Thyroid gland (tissue), 4 donors: ENCODE measurements at regions not wholly inside any gene's neighbourhood (a gene's known extent, or its start where the extent isn't known, plus 50 kb on each side); places are given as distances from the start of the nearest gene placed in this dataset.

Source experiments
- DNase-seq, 2 donors: peaks; one replicate each; pipeline ENCODE4 v3.0.0-alpha.2; 2019
- H3K27ac ChIP-seq, 3 donors: fragments of 200-600 bp; sonication (generic); 1 replicate in 2 of 3; 2 replicates in 1 of 3; pipeline ENCODE4 v1.5.1; 2016 to 2019; ENCODE audit warnings: mild to moderate bottlenecking in 1 of 3, moderate library complexity in 1 of 3
- H3K27me3 ChIP-seq: fragments of 200-600 bp; sonication (generic); one replicate; pipeline ENCODE4 v1.5.1; 2019
- H3K36me3 ChIP-seq, 2 donors: fragments of 200-600 bp; sonication (generic); one replicate each; pipeline ENCODE4 v1.5.1; 2016 to 2019
- H3K4me1 ChIP-seq, 2 donors: fragments of 200-600 bp; sonication (generic); one replicate each; pipeline ENCODE4 v1.5.1; 2017 to 2019
- H3K4me3 ChIP-seq, 3 donors: fragments of 200-600 bp; sonication (generic); replicated peaks in 1 of 3; 1 replicate in 2 of 3; 2 replicates in 1 of 3; pipeline ENCODE4 v1.5.1; 2016; ENCODE audit warnings: mild to moderate bottlenecking in 1 of 3
- H3K9me3 ChIP-seq: fragments of 200-600 bp; sonication (generic); one replicate; pipeline ENCODE4 v1.5.1; 2017
- CTCF ChIP-seq, 6 experiments: fragments of 200-600 bp in 3 of 6; fragments of 450-650 bp in 3 of 6; sonication (generic) in 3 of 6; IDR thresholded peaks; one replicate each; pipeline ENCODE4 v1.5.1; 2016 to 2019; ENCODE audit warnings: antibody characterized with exemption in 6 of 6, mild to moderate bottlenecking in 2 of 6, inconsistent platforms in 1 of 6, moderate library complexity in 1 of 6
- POLR2A ChIP-seq, 2 donors: fragments of 450-650 bp; IDR thresholded peaks; one replicate each; pipeline ENCODE4 v1.6.1; 2017; ENCODE audit warnings: antibody characterized with exemption in 2 of 2, mild to moderate bottlenecking in 2 of 2, moderate library complexity in 1 of 2
- WGBS, 2 donors: methylation state at CpG; one replicate each; pipeline ENCODE4 v1.1.5; 2017; 5-methylcytosine and 5-hydroxymethylcytosine counted together
- intact Hi-C: fragments of 100-400 bp; cut with DNase I; formaldehyde crosslinking; loops from one replicate; pipeline ENCODE4 v1.15.1; 2023

GRCh38 chr4:170428929-170429328, 339.2 kb upstream of the AADAT start:
- Histone ChIP-seq H3K27ac (no peak overlapping the region), H3K9me3 (no peaks in the 10 kb centered on the region), H3K4me3 (no peak overlapping the region), H3K4me1 (no peaks in the 10 kb centered on the region), H3K36me3 (no peaks in the 10 kb centered on the region), H3K27me3 (no peaks in the 10 kb centered on the region)
- intact Hi-C loops: no loop called here
- 72 to 77% methylated on average over 5 of the region's 5 CpGs for WGBS, 2 donors
- no peak for DNase-seq
- TF ChIP-seq POLR2A (IDR thresholded peaks at IDR 0.05): no peak
- TF ChIP-seq CTCF (IDR thresholded peaks at IDR 0.05): no peak

DNA sequence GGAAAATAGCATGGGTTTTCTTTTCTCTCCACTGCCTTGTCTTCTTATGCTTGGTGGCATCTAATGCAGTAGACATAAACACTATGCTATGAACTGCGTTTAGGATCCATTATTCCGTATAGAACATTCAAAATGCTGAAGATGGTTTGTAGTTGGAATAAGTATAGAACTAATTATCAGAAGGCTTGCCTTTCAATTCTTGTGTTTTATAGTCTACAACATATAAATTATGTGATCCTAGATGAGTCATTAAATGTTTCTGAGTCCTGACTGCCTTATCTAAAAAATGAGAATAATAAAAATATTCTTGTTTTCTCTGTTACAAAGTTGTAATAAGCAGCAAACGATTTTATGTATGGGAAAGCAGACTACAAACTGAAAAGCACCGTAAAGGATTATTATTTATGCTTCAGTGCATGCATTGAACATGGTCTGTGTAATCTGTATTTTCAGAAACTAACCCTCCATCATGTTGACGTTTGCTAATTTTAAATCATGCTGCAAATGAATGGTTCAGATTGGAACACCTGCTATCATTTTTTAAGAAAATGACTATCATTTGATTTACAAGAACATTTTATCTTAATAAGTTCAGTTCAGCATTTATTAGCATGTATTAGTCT, 335.9 kb upstream of the AADAT start:
- intact Hi-C loops: no loop called here
- H3K36me3 ChIP-seq: no peaks in the 10 kb centered on the region
- no peak overlapping the region for H3K27ac ChIP-seq
- H3K4me1 ChIP-seq: no peaks in the 10 kb centered on the region
- H3K9me3 ChIP-seq: no peaks in the 10 kb centered on the region
- H3K27me3 ChIP-seq: no peaks in the 10 kb centered on the region
- 77 to 82% methylated on average over 5 of the region's 5 CpGs for WGBS, 2 donors
- no peak overlapping the region for H3K4me3 ChIP-seq
- no peak for DNase-seq
- no peak for TF ChIP-seq POLR2A (IDR thresholded peaks at IDR 0.05)

DNA sequence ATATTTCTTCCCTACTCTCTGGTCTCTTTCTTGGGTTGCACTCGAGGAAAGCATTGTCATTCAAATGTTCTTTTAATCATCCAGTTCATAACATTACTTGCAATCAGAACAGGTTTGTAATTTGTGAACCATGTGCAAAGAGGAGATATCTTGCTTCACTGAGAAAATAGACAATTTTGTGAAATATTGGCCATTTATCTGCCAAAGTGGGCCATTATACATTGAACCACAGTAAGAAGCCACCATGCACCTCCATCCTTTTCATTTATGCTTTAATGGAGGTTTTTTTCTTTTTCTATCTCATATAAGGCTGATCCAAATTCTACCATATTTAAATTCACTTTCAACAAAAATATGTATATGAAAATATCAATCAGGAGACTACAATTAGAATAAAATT, 335.3 kb upstream of the AADAT start:
- no peak for DNase-seq
- Histone ChIP-seq H3K27ac (no peak overlapping the region), H3K4me3 (no peak overlapping the region), H3K36me3 (no peaks in the 10 kb centered on the region), H3K27me3 (no peaks in the 10 kb centered on the region), H3K4me1 (no peaks in the 10 kb centered on the region), H3K9me3 (no peaks in the 10 kb centered on the region)
- WGBS, 2 donors: 74 to 80% methylated on average over 1 of the region's 1 CpG
- intact Hi-C loops: no loop called here
- TF ChIP-seq CTCF (IDR thresholded peaks at IDR 0.05): no peak
- no peak for TF ChIP-seq POLR2A (IDR thresholded peaks at IDR 0.05)

- no peaks in the 10 kb centered on the region for H3K9me3 ChIP-seq
- no peak for DNase-seq
- intact Hi-C loops: no loop called here
- H3K4me1 ChIP-seq: no peaks in the 10 kb centered on the region
- WGBS, 2 donors: 81 to 83% methylated on average over 1 of the region's 1 CpG
- no peak overlapping the region for H3K27ac ChIP-seq
- no peaks in the 10 kb centered on the region for H3K27me3 ChIP-seq
- no peaks in the 10 kb centered on the region for H3K36me3 ChIP-seq
- no peak overlapping the region for H3K4me3 ChIP-seq
- TF ChIP-seq POLR2A (IDR thresholded peaks at IDR 0.05) (no peak), CTCF (IDR thresholded peaks at IDR 0.05) (no peak)
Measured at GRCh38 chr4:170423137-170423536, 333.4 kb upstream of the AADAT start.

- H3K36me3 ChIP-seq: no peaks in the 10 kb centered on the region
- no peak overlapping the region for H3K4me3 ChIP-seq
- TF ChIP-seq POLR2A (IDR thresholded peaks at IDR 0.05): no peak
- no peak for TF ChIP-seq CTCF (IDR thresholded peaks at IDR 0.05)
- no peaks in the 10 kb centered on the region for H3K9me3 ChIP-seq
- H3K27ac ChIP-seq: no peak overlapping the region
- 69 to 71% methylated on average over 7 of the region's 7 CpGs for WGBS, 2 donors
- H3K27me3 ChIP-seq: no peaks in the 10 kb centered on the region
- intact Hi-C loops: no loop called here
- DNase-seq: no peak
- H3K4me1 ChIP-seq: no peaks in the 10 kb centered on the region
Measured at GRCh38 chr4:170420255-170420693, 330.5 kb upstream of the AADAT start.
